NCI-H524 treated with DMSO at 0.1 percent for 48 hours (cell line): ENCODE measurements at regions not wholly inside any gene's neighbourhood (a gene's known extent, or its start where the extent isn't known, plus 50 kb on each side); places are given as distances from the start of the nearest gene placed in this dataset.

ENCODE experiments used
- DNase-seq: peaks from one replicate; lab custom pipeline; 2025; lab: John Stamatoyannopoulos, UW

DNA sequence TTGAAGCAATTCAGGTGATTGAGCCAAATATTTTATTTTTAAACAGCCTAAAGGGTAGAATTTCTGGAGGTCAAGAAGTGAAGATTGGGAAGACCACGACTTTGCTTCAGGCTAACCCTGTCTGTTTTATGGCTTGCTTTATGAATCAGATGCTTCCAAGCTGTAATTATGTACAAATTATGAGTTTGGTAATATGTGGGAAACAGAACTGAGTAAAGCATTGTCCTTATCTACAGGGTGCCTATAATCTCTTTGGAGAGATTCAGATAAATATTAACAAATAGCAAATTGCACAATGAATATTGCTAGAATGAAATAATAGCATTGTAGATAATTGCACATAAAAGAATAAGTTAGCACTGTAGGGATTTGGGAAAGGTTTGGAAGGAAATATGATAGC lies 539.4 kb upstream of the CDH2 start:
- DNase-seq = no peak

DNA sequence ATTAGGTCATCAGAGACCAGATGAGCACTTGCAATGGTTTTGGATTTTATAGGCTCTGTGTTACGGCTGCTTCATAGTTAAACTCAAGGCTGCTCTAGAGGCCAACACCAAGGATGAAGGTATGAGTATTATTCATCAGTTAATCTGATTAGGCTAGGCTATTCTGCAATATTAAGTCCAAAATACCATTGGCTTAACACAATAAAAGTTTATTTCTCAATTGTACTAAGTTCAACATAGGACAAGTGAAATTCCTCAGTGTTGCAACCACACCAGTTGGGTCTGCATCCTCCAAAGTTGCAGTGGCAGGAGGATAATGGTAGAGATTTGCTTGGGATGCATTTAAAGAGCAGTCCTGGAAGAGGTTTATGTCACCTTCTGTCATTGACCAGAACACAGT lies 538.3 kb upstream of the CDH2 start:
- no peak for DNase-seq

DNA sequence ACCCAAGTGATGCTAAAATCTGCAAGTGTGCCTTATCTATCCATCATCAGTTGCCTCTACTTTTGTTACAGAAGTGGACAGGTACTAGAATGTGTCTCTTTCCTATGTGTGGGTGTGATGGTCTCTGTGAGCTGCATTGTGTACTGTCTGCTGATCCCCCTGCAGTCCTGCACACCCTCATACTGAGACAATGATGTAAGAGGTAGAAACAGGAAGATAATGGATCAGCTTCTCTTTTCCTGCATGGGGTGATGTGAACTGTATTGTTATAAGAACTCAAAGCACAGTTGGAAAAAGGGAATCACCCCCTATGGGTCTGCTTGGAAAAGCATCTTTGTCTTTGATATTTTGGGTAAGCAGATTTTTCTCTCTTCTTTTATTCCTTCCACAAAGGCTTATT lies 537.6 kb upstream of the CDH2 start:
- DNase-seq = no peak

DNA sequence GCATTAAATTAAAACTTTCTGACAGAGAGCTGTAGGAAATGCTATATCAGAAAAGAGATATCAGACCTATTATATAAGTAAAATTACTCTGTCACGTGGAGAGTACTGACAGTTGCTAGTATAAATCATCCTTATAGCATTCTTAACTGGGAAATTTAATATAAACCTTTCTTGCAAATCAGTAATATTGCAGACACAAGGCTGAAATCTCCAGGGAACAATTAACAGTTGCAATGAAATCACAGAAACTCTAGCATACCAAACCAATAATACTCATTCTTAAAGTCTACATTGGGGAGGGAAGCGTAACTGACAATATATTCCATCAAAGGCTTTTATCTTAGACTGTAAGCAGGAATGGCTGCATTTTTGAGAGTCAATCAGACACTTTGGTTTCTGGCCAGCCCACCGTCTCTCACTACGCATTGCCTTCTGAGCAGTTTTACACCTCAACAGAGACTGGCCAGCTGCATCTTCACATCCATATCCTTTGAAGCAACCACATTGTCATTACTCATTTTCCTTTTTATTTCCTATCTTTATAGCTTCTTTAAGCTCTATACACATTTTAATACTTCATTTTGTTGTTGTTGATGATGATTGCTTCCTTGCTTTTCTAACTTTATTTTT lies 536.0 kb upstream of the CDH2 start:
- no peak for DNase-seq

DNA sequence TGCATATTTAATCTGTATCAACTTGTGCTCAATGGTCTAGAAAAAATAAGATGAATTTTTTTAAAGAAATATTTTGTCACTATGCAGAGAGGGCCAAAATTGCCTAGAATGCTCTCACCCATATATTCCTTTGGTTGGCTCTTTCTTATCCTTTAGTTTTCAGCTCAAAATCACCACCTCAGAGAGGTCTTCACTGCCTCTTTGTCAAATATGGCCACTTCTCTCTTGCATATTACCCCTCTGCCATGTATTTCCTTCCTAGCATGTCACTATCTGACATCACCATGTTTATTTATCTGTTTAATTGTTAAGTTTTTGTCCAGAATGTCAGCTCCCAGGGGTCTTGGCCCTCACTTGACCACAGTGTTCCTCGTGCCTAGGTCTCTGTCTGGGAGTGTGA lies 535.2 kb upstream of the CDH2 start:
- DNase-seq = no peak

DNA sequence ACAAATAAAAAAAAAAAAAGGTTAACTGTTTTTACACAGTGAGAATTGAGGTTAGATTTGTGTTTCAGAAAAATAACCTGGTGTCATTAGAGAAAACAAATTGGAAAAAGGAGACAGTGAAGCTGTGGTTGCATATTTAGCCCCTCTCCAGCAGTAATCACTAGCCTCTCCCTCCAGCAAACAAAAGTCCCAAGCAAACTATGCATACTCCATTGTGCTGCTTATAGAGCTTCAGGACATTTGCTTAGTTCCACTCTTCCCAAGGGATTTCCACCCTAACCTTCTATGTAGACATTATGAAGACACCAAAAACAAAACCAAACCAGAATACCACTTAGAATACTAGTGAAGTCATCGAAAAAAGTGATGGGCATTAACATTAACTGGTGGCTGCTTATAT lies 534.2 kb upstream of the CDH2 start:
- no peak for DNase-seq

DNA sequence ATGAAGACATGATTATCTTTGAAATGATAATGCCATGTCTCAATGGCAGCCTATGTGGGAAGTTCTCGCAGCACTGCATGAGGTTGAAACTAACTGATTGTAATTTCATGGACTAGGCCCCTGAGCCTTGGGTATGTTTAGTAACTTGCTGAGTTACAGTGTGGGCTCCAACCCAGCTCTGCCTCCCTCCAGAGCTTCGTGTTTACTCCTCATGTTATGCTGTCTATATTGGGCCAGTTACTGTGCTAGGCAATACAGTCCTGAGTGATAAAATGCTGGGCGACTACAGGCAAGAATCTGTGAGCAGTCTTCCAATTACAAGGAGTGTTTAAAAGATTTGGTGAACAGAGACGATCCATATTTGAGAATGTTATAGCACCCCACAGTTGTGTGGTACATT lies 530.1 kb upstream of the CDH2 start:
- no peak for DNase-seq

DNA sequence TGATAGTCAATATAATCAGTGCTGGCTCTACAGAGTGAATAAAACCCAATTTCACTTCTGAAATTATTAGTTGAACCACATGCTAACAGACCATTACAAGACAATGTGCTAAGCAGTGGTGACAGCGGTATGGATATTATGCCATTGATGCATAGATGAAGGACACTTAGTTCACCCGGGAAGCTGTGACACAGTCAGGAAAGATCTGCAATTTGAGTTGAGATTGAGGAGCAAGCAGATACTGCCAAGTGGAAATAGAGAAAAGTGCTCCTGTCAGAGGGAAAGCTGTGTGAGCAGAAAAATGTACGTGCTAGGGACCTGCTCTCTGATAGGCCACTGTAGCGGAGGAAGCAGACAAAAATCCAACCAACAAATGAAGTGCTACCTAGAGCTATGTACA lies 529.5 kb upstream of the CDH2 start:
- no peak for DNase-seq

DNA sequence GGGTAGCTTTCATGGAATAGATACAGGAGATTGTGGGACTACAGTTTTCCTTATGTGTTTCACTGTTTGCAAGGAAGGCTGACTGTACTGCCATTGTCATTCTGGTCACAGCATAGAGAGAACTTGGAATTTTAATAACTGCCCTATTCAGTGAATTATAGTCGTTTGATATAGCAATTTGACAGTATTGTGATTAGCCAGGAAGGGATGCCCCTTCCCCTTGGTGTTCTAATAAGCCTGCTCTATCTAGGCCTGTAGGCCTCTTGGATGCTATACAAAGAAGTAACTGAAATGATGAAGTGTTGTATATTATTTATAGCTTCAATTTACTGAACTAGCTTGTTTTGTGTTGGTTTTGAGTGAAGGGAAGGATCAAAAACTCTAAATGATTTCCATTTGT lies 528.6 kb upstream of the CDH2 start:
- no peak for DNase-seq

DNA sequence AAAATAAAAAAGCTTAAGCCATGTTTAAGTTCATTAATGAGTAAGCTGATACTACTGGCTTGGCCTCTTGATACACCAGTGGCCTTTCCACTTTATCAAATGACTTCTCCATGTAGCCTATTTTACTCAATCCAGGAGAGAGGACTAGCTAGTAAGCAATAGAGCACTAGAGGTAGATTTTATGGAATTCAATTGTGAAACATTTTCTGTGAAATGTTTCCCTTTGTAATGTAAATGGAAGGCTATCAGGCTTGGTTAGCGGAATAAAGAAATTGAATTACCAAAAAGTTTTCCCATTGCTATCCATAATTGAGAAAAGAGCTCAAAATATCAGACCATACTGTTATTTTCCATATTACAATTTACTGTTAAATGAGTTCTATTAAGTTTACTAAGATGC lies 515.4 kb upstream of the CDH2 start:
- DNase-seq = no peak

DNA sequence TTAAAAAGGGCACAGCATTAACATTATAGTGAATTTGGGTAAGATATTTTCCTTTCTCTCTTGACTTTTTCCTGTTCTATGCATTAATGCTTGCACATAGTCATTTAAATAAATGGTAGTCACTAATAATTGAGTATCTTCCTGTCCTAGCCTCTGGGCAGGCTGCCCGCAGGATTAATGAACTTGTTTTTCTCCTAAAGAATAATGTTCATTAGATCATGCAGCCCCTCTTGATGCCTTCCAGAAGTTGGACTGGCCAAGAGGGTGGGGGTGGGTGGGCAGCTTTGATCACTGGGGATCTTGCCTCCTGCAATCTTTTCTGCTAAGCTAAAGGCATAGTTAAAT lies 514.5 kb upstream of the CDH2 start:
- no peak for DNase-seq

DNA sequence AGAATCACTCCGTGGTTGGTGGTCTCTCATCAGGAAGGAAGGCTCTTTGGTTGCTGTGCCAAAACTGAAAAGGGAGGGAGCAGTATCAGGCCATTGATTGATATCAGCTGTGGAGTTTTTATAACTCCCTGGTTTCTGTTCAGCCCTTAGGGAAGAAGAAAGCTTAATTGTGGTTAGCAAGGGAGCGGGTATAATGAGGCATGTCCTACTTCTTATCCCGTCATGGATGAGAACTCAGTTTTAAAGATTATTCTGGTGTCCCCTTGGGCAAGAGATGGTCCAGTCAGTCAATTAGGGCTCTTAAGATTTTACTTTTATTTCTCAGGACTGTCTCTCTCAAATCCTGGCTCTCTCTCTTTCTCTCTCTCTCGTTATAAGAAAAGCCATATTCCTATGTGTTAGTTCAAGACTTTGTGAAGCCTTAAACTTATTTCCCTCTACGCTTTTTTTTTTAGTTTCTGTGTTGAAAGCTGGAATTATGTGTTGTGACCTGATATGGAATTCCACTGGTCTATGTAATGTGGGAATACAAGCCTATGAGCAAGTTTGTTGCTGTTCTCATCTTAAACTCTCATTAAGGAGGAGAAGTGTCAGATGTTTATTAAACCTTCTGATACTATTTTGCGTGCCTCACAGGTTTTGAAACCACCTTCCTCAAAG lies 514.0 kb upstream of the CDH2 start:
- no peak for DNase-seq

DNA sequence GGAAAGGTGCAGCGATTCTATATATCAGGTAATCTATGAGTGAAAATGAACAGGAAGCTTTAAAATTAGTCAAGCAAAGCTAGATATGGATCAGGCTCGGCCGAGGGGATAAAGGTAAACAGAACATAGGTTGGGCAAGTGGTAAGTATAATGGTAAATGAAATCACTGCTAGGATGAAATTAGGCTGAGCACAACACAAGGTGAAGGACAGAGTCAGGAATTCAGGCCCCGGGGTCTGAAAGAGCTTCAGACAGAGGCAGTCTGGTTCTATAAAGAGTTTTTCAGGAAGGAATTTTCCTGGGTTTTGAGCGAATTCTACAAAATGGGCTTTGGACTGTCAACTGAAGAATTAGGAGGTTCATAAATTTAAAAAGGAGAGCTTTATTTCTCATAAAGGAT lies 513.2 kb upstream of the CDH2 start:
- DNase-seq = no peak

DNA sequence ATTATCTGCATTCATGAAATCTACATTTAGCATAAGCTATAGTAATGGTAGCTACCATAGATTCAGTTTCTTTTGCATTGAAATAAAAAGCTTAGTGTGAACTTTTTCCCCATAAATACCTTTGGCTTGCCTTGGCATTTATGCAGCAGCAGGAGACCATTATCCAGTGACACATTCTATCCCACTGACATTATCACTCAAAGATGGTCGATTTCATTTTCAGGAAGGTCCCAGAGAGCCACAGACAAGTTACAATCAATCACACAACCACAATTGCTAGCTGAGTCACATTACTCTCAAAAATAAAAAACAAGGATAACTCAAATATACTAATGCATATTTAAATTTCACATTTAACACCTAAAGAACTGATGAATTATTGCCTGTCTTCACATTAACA lies 512.7 kb upstream of the CDH2 start:
- no peak for DNase-seq

DNA sequence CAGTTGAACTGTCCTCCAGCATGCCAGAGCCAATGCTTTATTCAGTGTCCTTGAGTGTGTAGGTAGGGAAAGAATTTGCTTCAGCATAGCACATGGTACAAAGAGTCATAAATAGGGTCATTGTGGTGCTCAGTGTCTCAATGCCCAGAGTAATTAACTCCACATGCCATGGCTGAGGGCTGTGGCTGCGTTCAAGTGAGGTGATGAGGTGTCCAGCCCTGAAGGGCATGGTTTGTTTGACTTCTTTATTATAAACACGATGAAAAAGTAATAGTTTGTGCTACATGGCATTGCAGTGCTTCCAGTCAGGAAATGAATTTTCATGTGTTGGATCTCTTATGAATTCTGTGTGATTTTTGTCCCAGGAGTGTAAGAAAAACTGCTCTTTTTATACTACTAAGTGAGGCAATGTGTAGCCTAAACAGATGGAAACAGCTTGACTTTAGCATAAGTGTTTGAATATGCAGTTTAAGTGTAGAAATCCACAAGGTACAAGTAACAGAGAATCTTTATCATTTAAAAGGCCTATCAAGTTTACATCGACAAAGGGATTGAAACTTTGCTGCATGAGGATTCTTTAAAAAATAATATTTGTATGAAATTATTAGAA lies 507.9 kb upstream of the CDH2 start:
- DNase-seq = no peak

DNA sequence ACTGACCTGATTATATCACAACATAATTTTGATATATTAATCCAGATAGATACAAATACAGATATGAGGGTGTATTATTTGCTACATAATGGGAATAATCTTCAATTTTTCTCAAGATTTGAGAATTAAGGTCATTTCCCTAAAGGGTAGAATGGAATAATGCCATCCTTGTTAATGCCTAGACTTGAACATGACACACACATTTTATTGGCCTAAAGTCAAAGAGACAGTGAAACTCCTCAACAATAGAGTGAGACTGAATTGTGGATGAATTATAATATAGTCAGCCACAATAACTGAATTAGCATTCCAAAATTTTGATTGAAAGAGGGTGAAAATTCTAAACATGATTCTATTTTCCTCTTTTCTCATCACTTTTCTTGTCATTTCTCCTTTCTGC lies 506.0 kb upstream of the CDH2 start:
- DNase-seq = no peak

DNA sequence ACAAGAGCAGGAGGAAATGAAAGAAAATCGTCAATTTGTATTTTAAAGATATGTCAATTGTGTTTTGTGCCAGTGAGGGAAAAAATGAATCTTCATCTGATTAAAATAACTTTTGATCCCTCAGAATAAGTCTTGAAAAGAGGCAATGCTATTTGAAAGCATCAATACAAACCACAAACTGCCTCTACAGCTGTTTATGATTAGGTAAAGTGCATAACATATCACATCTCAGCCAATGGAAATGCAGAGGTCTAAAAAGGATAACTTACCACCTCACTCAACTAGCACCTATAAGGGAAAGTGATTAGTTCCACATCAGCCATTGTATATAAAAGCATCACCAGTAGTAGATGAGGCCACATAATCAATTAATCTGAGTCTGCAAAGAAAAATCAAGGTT lies 492.2 kb upstream of the CDH2 start:
- no peak for DNase-seq

DNA sequence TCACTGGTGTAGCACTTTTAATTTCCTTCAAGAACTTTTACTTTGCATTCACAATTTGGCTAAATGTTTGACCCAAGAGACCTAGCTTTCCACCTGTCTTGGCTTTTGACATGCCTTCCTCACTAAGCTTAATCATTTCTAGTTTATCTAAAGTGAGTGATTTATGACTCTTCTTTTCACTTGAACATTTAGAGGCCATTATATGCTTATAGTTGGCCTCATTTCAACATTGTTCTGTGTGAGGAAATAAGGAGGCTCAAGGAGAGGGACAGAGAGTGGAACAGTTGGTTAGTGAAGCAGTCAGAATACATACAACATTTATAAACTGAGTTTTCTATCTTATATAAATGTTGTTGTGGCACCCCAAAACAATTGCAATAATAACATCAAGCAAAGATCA lies 489.3 kb upstream of the CDH2 start:
- DNase-seq = no peak

DNA sequence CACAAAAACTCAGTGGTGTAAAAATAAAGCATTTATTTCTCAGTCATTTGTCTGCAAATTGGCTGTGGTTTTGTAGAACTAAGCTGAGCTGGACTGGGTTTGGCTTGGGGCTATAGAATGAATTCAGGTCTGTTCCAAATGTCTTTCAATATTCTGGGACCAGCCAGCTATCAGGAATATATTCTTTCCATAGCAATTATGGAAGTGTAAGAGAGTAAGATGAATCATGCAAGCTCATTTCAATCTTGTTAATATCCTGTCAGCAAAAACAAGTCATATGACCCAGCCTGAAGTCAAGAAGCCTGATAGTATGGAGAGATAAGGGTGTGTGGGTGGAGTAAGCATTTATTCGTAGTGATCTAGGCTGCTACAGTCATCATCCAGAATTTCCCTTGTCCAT lies 481.0 kb upstream of the CDH2 start:
- DNase-seq = no peak

DNA sequence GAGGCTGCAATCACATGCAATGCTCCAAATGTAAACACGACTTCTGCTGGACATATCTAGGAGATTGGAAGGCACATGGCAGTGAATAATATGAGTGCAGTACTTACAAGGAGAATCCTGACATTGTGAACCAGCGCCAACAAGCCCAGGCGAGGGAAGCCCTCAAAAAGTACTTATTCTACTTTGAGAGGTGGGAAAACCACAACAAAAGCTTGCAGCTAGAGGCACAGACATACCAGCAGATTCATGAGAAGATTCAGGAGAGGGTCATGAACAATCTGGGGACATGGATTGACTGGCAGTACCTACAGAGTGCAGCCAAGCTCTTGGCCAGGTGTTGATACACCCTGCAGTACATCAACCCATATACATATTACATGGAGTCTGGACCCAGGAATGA lies 475.7 kb upstream of the CDH2 start:
- DNase-seq = no peak

DNA sequence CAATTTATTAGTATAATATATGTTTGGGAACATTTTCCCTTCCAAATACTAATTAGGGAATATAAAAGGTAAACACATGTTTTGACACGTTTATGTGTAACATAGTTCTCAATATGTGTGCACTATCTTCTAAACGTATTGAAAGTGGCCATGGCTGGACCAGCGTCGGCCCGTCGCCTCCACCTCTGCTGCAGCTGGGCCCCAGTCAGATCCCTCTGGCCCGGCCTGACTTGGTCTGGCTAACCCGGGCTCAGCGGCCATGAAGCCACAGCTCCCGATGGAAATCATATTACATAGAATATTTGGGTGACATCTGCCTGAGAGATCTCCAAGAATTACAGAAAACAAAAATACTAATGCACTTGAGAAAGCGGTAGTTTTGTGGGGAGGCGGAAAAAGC lies 474.4 kb upstream of the CDH2 start:
- no peak for DNase-seq

DNA sequence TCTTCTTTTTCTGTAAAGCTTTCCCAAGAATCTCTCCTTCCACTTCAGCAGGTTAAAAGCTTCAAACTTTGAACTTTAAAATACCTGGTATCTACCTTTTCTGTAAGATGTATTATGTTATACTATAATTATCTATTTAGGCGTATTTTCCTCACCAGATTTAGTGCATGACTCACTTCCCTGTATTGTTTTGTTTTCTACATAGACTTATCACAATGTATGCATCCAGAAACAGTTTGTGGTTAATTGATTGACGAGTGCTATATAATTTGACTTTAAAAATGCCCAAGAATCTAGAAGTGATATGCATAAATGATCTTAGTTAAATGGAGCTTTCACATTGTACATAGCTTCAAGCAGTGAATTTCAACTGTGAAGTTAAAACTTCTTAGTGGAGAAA lies 473.9 kb upstream of the CDH2 start:
- DNase-seq = no peak

DNA sequence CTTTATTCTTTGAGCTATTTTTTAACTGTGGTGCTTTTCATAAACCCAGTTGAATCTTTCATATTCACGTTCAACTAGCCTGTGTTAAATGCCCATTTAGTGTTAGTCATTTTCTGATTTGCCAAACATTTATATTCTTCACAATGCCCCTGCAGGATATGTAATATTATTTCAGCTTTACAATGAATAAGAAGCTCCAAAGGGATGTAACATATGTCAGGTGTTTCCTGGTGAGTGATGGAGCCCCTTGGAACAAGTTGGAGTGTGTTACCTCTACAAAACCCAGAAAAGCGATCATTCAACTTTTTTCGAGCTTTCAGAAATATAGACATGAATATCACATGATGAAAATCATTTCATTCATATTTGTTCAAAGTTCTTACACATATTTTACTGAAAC lies 471.0 kb upstream of the CDH2 start:
- DNase-seq = no peak

DNA sequence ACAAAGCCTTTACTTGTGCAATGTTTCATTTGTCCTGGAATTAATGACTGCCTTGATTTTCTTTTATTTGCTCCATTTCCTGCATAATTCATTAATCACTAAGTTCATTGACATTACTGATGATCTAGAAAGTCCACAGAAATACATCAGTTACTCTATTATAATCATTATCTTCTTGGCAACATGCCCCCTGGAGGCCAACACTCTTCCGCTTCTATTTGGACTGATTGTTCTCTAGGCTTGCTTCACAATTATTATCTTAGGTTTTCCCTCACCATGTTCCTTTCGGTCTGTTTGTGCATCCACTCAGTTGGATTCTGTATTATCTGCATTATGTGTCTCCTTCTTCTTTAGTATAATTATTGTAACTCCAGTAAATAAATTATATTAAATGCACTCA lies 461.0 kb upstream of the CDH2 start:
- DNase-seq = no peak
